ENCODE measurements at regions not wholly inside any gene's neighbourhood (a gene's known extent, or its start where the extent isn't known, plus 50 kb on each side); places are given as distances from the start of the nearest gene placed in this dataset.

- no peaks in the 10 kb centered on the region for H3K9me2 ChIP-seq (ENCODE audit: insufficient read depth)
- H3K4me3 ChIP-seq (replicated peaks in 1 of 2; ENCODE audit: low read depth in 1 of 2, low read length in 2 of 2), result no peak overlapping the region
- no peak overlapping the region for H2AFZ ChIP-seq (ENCODE audit: low read depth, low read length, poor library complexity, severe bottlenecking)
- no peaks in the 10 kb centered on the region for H3K36me3 ChIP-seq (ENCODE audit: control insufficient read depth in 1 of 2, insufficient read depth in 2 of 2, low read length in 2 of 2)
- ChIA-PET RAD21 (ENCODE audit: low non-redundant PET in 1 of 2, low total read pairs in 2 of 2, uncharacterized antibody in 2 of 2, unreplicated experiment in 2 of 2) (no interaction called here), POLR2A (no interaction called here), CTCF (interaction anchor here (1.2 to 1.8 kb wide), 2 partner anchors 19 to 23 kb away, joined by 4 to 5 read pairs; no protein-coding TSS in a partner anchor)
- intact Hi-C loops (cut with micrococcal nuclease), result no loop called here
- no peaks in the 10 kb centered on the region for H3K4me1 ChIP-seq (ENCODE audit: control insufficient read depth in 1 of 2, insufficient read depth in 2 of 2, low read length in 2 of 2)
- ATAC-seq (no peak; the same call in 1 of the 2 replicates), DNase-seq (ENCODE audit: low read depth, low spot score) (no peak)
- H4K20me1 ChIP-seq (ENCODE audit: insufficient read depth), result no peaks in the 10 kb centered on the region
- H3K4me2 ChIP-seq (ENCODE audit: low read length), result no peak overlapping the region
- H3K27me3 ChIP-seq (ENCODE audit: insufficient read depth, low read length), result no peaks in the 10 kb centered on the region
- H3K9me3 ChIP-seq (ENCODE audit: control insufficient read depth in 1 of 2, insufficient read depth in 1 of 2, low read depth in 1 of 2, low read length in 2 of 2), result no peaks in the 10 kb centered on the region; a peak in 1 of 4 replicates
- H3K27ac ChIP-seq (ENCODE audit: low read depth, low read length), result no peak overlapping the region
- no peak overlapping the region for H3K9ac ChIP-seq (ENCODE audit: low read length)
- H3K79me2 ChIP-seq (ENCODE audit: insufficient read depth, low read length), result no peaks in the 10 kb centered on the region
- no peak for TF ChIP-seq POLR2AphosphoS5 (IDR thresholded peaks at IDR 0.05; ENCODE audit: low read depth, low read length)
- no peak for TF ChIP-seq ZFX (IDR thresholded peaks at IDR 0.05)
- TF ChIP-seq EGR1 (IDR thresholded peaks at IDR 0.05; ENCODE audit: low read depth), result no peak
- no peak for TF ChIP-seq YY1 (IDR thresholded peaks at IDR 0.05; ENCODE audit: extremely low read depth, insufficient replicate concordance, low read depth, low read length)
- TF ChIP-seq POLR2A (IDR thresholded peaks at IDR 0.05; ENCODE audit: borderline replicate concordance, extremely low read depth, insufficient read depth, insufficient read length), result no peak
- no peak for TF ChIP-seq SP1 (IDR thresholded peaks at IDR 0.05; ENCODE audit: low read depth)
- TF ChIP-seq SIN3A (IDR thresholded peaks at IDR 0.05; ENCODE audit: low read depth), result no peak
- TF ChIP-seq CBX3 (IDR thresholded peaks at IDR 0.05; ENCODE audit: low read depth), result no peak
- no TSS peak for BruUV-seq (replicated peaks)
Measured at GRCh38 chr18:27627927-27628326, 442.8 kb upstream of the CHST9 start.

GRCh38 chr18:27621236-27621890 lies 436.3 kb upstream of the CHST9 start:
- no peak overlapping the region for H2AFZ ChIP-seq (ENCODE audit: low read depth, low read length, poor library complexity, severe bottlenecking)
- ATAC-seq (no peak), DNase-seq (ENCODE audit: low read depth, low spot score) (no peak)
- no peaks in the 10 kb centered on the region for H3K9me3 ChIP-seq (ENCODE audit: control insufficient read depth in 1 of 2, insufficient read depth in 1 of 2, low read depth in 1 of 2, low read length in 2 of 2)
- no peak overlapping the region for H3K4me2 ChIP-seq (ENCODE audit: low read length)
- H3K9me2 ChIP-seq (ENCODE audit: insufficient read depth), result no peaks in the 10 kb centered on the region
- H3K9ac ChIP-seq (ENCODE audit: low read length), result no peak overlapping the region
- BruUV-seq (replicated peaks), result no TSS peak
- H3K79me2 ChIP-seq (ENCODE audit: insufficient read depth, low read length), result no peaks in the 10 kb centered on the region
- no peaks in the 10 kb centered on the region for H3K36me3 ChIP-seq (ENCODE audit: control insufficient read depth in 1 of 2, insufficient read depth in 2 of 2, low read length in 2 of 2)
- ChIA-PET CTCF (no interaction called here), POLR2A (no interaction called here), RAD21 (ENCODE audit: low non-redundant PET in 1 of 2, low total read pairs in 2 of 2, uncharacterized antibody in 2 of 2, unreplicated experiment in 2 of 2) (no interaction called here)
- no peak overlapping the region for H3K4me3 ChIP-seq (replicated peaks in 1 of 2; ENCODE audit: low read depth in 1 of 2, low read length in 2 of 2)
- no peaks in the 10 kb centered on the region for H3K4me1 ChIP-seq (ENCODE audit: control insufficient read depth in 1 of 2, insufficient read depth in 2 of 2, low read length in 2 of 2)
- TF ChIP-seq EZH2phosphoT487 (IDR thresholded peaks at IDR 0.05; ENCODE audit: borderline replicate concordance), result no peak
- TF ChIP-seq ZFX (IDR thresholded peaks at IDR 0.05), result no peak
- no peaks in the 10 kb centered on the region for H3K27me3 ChIP-seq (ENCODE audit: insufficient read depth, low read length)
- H3K27ac ChIP-seq (ENCODE audit: low read depth, low read length), result no peak overlapping the region
- H4K20me1 ChIP-seq (ENCODE audit: insufficient read depth), result no peaks in the 10 kb centered on the region
- intact Hi-C loops (cut with micrococcal nuclease), result no loop called here

Data from HCT116 (cell line).